Mucosa of rectum (tissue), 2 donors: ENCODE measurements at regions not wholly inside any gene's neighbourhood (a gene's known extent, or its start where the extent isn't known, plus 50 kb on each side); places are given as distances from the start of the nearest gene placed in this dataset.

ENCODE experiments used
- H3K27ac ChIP-seq, 2 donors: one replicate each; pipeline ENCODE4 v1.7.0; 2013; ENCODE audit warnings: inconsistent platforms in 2 of 2, low read depth in 2 of 2, low read length in 2 of 2
- H3K27me3 ChIP-seq, 2 donors: one replicate each; pipeline ENCODE4 v1.7.0; 2013; ENCODE audit warnings: low read length in 2 of 2; ENCODE audit not compliant: control insufficient read depth in 2 of 2, insufficient read depth in 2 of 2
- H3K36me3 ChIP-seq, 2 donors: one replicate each; pipeline ENCODE4 v1.7.0; 2013; ENCODE audit warnings: low read length in 2 of 2; ENCODE audit not compliant: control insufficient read depth in 2 of 2, insufficient read depth in 2 of 2
- H3K4me1 ChIP-seq, 2 donors: one replicate each; pipeline ENCODE4 v1.7.0; 2013; ENCODE audit warnings: low read length in 2 of 2, mild to moderate bottlenecking in 1 of 2; ENCODE audit not compliant: control insufficient read depth in 2 of 2, insufficient read depth in 2 of 2
- H3K4me3 ChIP-seq, 2 donors: one replicate each; pipeline ENCODE4 v1.7.0; 2013; ENCODE audit warnings: low read length in 2 of 2
- H3K9ac ChIP-seq, 2 donors: one replicate each; pipeline ENCODE4 v1.7.0; 2013; ENCODE audit warnings: low read length in 2 of 2, low read depth in 1 of 2, mild to moderate bottlenecking in 1 of 2
- H3K9me3 ChIP-seq, 2 donors: one replicate each; pipeline ENCODE4 v1.7.0; 2013; ENCODE audit warnings: low read length in 2 of 2; ENCODE audit not compliant: control insufficient read depth in 2 of 2
- donor health status: healthy.
- donor health status: Normal muscosa, but diverticular disease.

GRCh38 chr12:78600541-78600940 lies 264.0 kb upstream of the SYT1 start:
- Histone ChIP-seq H3K27me3 (no peaks in the 10 kb centered on the region), H3K4me1 (no peaks in the 10 kb centered on the region), H3K9me3 (no peaks in the 10 kb centered on the region), H3K27ac (no peak overlapping the region), H3K4me3 (no peak overlapping the region), H3K9ac (no peak overlapping the region), H3K36me3 (no peaks in the 10 kb centered on the region)

DNA sequence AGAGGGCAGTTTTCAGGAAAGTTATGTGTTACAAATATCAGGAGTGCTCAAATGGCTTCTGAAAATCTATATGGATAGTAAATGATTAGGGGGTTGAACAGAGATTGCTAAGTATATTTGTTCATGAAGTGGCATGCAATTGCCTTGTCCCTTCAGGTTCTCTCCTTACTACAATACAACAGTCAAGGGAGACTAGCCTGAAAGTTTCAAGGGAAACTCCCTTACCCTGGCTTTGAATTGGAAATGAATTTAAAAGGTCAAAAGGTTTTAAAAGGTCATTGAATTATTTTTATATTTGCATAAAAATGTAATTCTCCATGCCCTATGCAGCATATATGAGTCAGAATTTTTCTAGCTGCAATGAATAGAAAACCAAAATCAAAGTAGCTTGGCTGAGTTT lies 253.1 kb upstream of the SYT1 start:
- Histone ChIP-seq H3K4me3 (no peak overlapping the region), H3K4me1 (no peaks in the 10 kb centered on the region), H3K27ac (no peak overlapping the region), H3K9ac (no peak overlapping the region), H3K27me3 (no peaks in the 10 kb centered on the region), H3K36me3 (no peaks in the 10 kb centered on the region), H3K9me3 (no peaks in the 10 kb centered on the region)

DNA sequence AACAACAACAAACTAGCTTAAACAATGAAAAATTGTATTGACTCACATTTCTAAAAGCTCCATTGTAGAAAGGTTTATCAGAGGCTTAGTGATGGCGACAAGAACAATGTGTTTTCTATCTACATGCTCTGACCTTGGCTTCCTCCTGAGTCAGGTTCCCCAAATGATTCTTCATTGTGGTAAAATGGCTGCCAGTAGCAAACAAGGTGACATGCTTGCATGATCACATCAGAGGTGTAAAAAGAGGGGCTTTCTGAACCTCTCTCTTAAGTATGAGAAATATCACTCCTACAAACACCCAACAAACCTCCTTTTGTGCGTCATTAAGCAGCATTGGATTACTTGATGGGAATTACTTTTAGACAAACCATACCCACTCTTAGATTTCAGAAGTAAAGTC lies 252.4 kb upstream of the SYT1 start:
- no peak overlapping the region for H3K4me3 ChIP-seq
- H3K9me3 ChIP-seq, result no peaks in the 10 kb centered on the region
- H3K36me3 ChIP-seq, result no peaks in the 10 kb centered on the region
- no peak overlapping the region for H3K27ac ChIP-seq
- no peaks in the 10 kb centered on the region for H3K4me1 ChIP-seq
- no peak overlapping the region for H3K9ac ChIP-seq
- no peaks in the 10 kb centered on the region for H3K27me3 ChIP-seq

DNA sequence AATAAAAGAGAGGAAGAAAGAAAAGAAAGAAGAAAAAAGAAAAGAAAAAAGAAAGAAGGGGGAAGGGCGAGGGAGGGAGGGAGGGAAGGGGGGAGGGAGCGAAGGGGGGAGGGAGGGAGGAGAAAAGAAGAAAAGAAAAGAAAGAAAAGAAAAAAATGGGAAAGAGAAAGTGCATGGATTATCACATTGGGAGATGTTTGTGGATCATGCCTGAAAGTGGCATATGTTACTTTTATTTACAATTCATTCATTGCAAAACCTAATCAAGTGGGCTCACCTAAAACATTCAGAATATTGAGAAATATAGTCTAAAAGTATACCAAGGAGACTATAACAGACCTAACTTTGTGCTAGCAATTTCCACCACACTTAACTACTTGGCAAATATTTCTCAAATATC lies 246.9 kb upstream of the SYT1 start:
- Histone ChIP-seq H3K36me3 (no peaks in the 10 kb centered on the region), H3K9ac (no peak overlapping the region), H3K9me3 (no peaks in the 10 kb centered on the region), H3K27me3 (no peaks in the 10 kb centered on the region), H3K27ac (no peak overlapping the region), H3K4me1 (no peaks in the 10 kb centered on the region), H3K4me3 (no peak overlapping the region)

DNA sequence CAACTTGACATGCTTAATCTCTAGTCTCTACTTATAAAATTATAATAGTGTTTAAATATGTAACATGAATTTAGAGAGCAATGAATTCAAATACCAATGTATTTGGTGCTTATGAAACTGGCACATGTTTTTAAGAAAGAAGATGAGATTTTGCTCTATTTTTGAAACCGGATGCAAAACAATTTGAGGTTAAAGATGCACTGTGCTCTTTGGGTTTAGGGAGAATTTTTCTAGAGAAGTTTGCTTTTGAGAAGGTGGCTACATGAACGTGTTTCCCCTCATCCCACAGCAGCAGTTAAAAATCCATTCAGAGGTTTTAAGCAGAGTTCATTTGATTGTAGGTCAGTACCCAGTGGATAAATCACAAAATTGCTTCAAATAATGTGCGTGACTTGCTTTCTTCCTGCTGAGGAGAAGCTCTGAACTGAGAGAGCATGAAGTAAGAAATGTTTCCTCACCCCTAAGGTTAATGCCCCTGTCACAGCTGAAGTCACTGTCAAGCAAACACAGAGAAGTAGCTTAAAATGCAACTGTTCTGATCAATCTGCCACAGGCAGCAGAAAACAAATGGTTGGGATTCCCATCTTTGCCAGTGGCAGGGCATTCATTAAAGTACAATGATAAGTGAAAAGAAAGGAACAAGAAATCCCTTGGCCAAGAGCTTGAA lies 241.9 kb upstream of the SYT1 start:
- H3K4me1 ChIP-seq, result no peaks in the 10 kb centered on the region
- H3K4me3 ChIP-seq, result no peak overlapping the region
- no peak overlapping the region for H3K9ac ChIP-seq
- H3K27me3 ChIP-seq, result no peaks in the 10 kb centered on the region
- H3K36me3 ChIP-seq, result no peaks in the 10 kb centered on the region
- H3K9me3 ChIP-seq, result no peaks in the 10 kb centered on the region
- no peak overlapping the region for H3K27ac ChIP-seq

GRCh38 chr12:78628491-78629100 lies 236.0 kb upstream of the SYT1 start:
- no peak overlapping the region for H3K4me3 ChIP-seq
- H3K27ac ChIP-seq, result no peak overlapping the region
- no peak overlapping the region for H3K9ac ChIP-seq
- no peaks in the 10 kb centered on the region for H3K4me1 ChIP-seq
- no peaks in the 10 kb centered on the region for H3K27me3 ChIP-seq
- no peaks in the 10 kb centered on the region for H3K36me3 ChIP-seq
- no peaks in the 10 kb centered on the region for H3K9me3 ChIP-seq

DNA sequence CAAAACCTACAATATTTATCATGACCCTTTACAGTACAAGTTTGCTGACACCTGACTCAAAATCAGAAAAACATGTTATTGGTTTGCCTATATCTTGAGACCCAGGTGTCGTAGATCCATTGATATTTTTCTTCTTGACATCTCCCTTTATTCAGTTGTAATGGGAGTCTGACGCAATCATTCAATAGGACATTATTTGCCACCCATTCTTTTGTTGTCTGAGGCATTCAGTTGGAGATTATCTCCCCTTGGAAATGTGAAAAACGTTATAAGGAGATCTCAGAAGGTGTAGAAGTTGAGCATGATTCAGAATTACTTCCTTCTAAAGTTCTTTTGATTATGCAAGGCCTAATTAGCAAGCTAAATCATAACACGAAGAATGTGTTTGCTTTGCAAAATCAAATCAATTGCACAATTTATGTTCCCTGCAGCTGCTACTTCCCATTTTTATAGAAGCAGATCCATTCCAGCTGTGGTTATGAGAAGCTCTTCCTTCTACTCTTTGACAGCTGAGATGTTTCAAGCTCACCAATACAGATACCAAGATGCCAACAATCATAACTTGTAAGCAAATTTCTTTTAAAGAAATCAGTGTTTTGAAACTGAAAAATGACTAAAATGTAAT lies 228.2 kb upstream of the SYT1 start:
- Histone ChIP-seq H3K27me3 (no peaks in the 10 kb centered on the region), H3K9me3 (no peaks in the 10 kb centered on the region), H3K4me1 (no peaks in the 10 kb centered on the region), H3K9ac (no peak overlapping the region), H3K36me3 (no peaks in the 10 kb centered on the region), H3K27ac (no peak overlapping the region), H3K4me3 (no peak overlapping the region)

- Histone ChIP-seq H3K27me3 (no peaks in the 10 kb centered on the region), H3K36me3 (no peaks in the 10 kb centered on the region), H3K27ac (no peak overlapping the region), H3K9ac (no peak overlapping the region), H3K4me1 (no peaks in the 10 kb centered on the region), H3K4me3 (no peak overlapping the region), H3K9me3 (no peaks in the 10 kb centered on the region)
Measured at GRCh38 chr12:78641837-78642423, 222.6 kb upstream of the SYT1 start.

GRCh38 chr12:78645956-78646355 lies 218.6 kb upstream of the SYT1 start:
- Histone ChIP-seq H3K27ac (no peak overlapping the region), H3K27me3 (no peaks in the 10 kb centered on the region), H3K4me3 (no peak overlapping the region), H3K36me3 (no peaks in the 10 kb centered on the region), H3K4me1 (no peaks in the 10 kb centered on the region), H3K9ac (no peak overlapping the region), H3K9me3 (no peaks in the 10 kb centered on the region)

- Histone ChIP-seq H3K9ac (no peak overlapping the region), H3K27me3 (no peaks in the 10 kb centered on the region), H3K36me3 (no peaks in the 10 kb centered on the region), H3K9me3 (no peaks in the 10 kb centered on the region), H3K4me1 (no peaks in the 10 kb centered on the region), H3K27ac (no peak overlapping the region), H3K4me3 (no peak overlapping the region)
Measured at GRCh38 chr12:78651755-78652154, 212.8 kb upstream of the SYT1 start.
